ENCODE measurements at regions not wholly inside any gene's neighbourhood (a gene's known extent, or its start where the extent isn't known, plus 50 kb on each side); places are given as distances from the start of the nearest gene placed in this dataset.

- TF ChIP-seq, protein P1, sequence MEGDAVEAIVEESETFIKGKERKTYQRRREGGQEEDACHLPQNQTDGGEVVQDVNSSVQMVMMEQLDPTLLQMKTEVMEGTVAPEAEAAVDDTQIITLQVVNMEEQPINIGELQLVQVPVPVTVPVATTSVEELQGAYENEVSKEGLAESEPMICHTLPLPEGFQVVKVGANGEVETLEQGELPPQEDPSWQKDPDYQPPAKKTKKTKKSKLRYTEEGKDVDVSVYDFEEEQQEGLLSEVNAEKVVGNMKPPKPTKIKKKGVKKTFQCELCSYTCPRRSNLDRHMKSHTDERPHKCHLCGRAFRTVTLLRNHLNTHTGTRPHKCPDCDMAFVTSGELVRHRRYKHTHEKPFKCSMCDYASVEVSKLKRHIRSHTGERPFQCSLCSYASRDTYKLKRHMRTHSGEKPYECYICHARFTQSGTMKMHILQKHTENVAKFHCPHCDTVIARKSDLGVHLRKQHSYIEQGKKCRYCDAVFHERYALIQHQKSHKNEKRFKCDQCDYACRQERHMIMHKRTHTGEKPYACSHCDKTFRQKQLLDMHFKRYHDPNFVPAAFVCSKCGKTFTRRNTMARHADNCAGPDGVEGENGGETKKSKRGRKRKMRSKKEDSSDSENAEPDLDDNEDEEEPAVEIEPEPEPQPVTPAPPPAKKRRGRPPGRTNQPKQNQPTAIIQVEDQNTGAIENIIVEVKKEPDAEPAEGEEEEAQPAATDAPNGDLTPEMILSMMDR (IDR thresholded peaks at IDR 0.05), result no peak
- TF ChIP-seq JUND (IDR thresholded peaks at IDR 0.05), result no peak
- no peak for TF ChIP-seq RXRA (IDR thresholded peaks at IDR 0.05; ENCODE audit: borderline replicate concordance, low read depth)
- TF ChIP-seq, protein P2, sequence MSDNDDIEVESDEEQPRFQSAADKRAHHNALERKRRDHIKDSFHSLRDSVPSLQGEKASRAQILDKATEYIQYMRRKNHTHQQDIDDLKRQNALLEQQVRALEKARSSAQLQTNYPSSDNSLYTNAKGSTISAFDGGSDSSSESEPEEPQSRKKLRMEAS (IDR thresholded peaks at IDR 0.05; ENCODE audit: low read depth), result no peak
- TF ChIP-seq RAD21 (IDR thresholded peaks at IDR 0.05; ENCODE audit: low read length), result no peak
- TF ChIP-seq FOSL2 (IDR thresholded peaks at IDR 0.05; ENCODE audit: borderline replicate concordance, low read depth), result no peak
- TF ChIP-seq TEAD4 (IDR thresholded peaks at IDR 0.05; ENCODE audit: borderline replicate concordance, insufficient read depth), result no peak
- no peak for TF ChIP-seq FOXM1 (IDR thresholded peaks at IDR 0.05; ENCODE audit: low read depth)
Observed at GRCh38 chr7:35856175-35856574, 55.3 kb downstream of the SEPTIN7 start.

Measured in SK-N-SH (cell line).